ENCODE measurements at regions not wholly inside any gene's neighbourhood (a gene's known extent, or its start where the extent isn't known, plus 50 kb on each side); places are given as distances from the start of the nearest gene placed in this dataset.

GRCh38 chr17:77281904-77282367, 141.2 kb downstream of the SEC14L1 start:
- TF ChIP-seq POLR2A (IDR thresholded peaks at IDR 0.05; ENCODE audit: low read depth) = no peak
- no peak for TF ChIP-seq CTCF (IDR thresholded peaks at IDR 0.05)
